NK-92 (cell line): ENCODE measurements at regions not wholly inside any gene's neighbourhood (a gene's known extent, or its start where the extent isn't known, plus 50 kb on each side); places are given as distances from the start of the nearest gene placed in this dataset.

Experiments used
- DNase-seq: peaks from one replicate; lab custom pipeline; 2025; ENCODE audit not compliant: unreplicated experiment; lab: John Stamatoyannopoulos, UW

- DNase-seq, result no peak
Measured at GRCh38 chr20:50417484-50418235, 92.5 kb upstream of the PTPN1 start.

GRCh38 chr20:50418890-50419642 lies 91.1 kb upstream of the PTPN1 start:
- no peak for DNase-seq

- no peak for DNase-seq
Measured at GRCh38 chr20:50420380-50420779, 89.8 kb upstream of the PTPN1 start.

- DNase-seq, result no peak
Measured at GRCh38 chr20:50421356-50422340, 88.5 kb upstream of the PTPN1 start.

GRCh38 chr20:50423758-50424157 lies 86.4 kb upstream of the PTPN1 start:
- no peak for DNase-seq

- DNase-seq, result no peak
Measured at GRCh38 chr20:50425076-50425475, 85.1 kb upstream of the PTPN1 start.

- no peak for DNase-seq
Measured at GRCh38 chr20:50426866-50427718, 83.1 kb upstream of the PTPN1 start.

GRCh38 chr20:50427719-50428083 lies 82.5 kb upstream of the PTPN1 start:
- no peak for DNase-seq

- DNase-seq, result no peak
Measured at GRCh38 chr20:50428097-50428828, 81.9 kb upstream of the PTPN1 start.

GRCh38 chr20:50429412-50429811 lies 80.8 kb upstream of the PTPN1 start:
- no peak for DNase-seq

GRCh38 chr20:50431066-50431450 lies 79.1 kb upstream of the PTPN1 start:
- no peak for DNase-seq

GRCh38 chr20:50433001-50433761 lies 77.0 kb upstream of the PTPN1 start:
- no peak for DNase-seq

GRCh38 chr20:50434321-50434652 lies 75.9 kb upstream of the PTPN1 start:
- DNase-seq, result no peak

GRCh38 chr20:50434653-50435396 lies 75.4 kb upstream of the PTPN1 start:
- no peak for DNase-seq

GRCh38 chr20:50435397-50436051 lies 74.7 kb upstream of the PTPN1 start:
- no peak for DNase-seq

- DNase-seq, result no peak
Measured at GRCh38 chr20:50436052-50436656, 74.0 kb upstream of the PTPN1 start.

GRCh38 chr20:50436696-50437095 lies 73.5 kb upstream of the PTPN1 start:
- DNase-seq, result no peak

- DNase-seq, result no peak
Measured at GRCh38 chr20:50438986-50439407, 71.2 kb upstream of the PTPN1 start.
